ENCODE measurements at regions not wholly inside any gene's neighbourhood (a gene's known extent, or its start where the extent isn't known, plus 50 kb on each side); places are given as distances from the start of the nearest gene placed in this dataset.
"Not testable (repeated sequence)": the region's sequence is repeated elsewhere in the genome, so short reads cannot be mapped to it uniquely, and the experiment has no call there.

DNA sequence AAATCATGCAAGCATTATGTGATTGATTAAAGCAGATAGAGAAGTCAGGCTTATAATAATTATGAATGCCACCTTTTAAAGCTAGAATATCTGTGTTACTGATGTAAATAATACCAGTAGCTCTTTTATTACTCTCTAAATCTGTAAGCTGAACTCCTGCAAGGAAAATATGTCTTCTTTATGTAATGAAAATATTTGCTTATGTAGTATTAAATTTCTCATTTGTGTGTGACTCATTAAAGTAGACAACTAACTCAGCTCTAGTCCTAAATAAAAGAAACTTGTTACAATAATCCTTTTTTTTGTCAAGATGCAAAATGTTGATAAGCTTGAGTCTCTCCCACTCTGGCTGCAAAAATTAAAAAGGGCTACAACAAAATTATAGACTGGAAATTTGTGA is 137.7 kb upstream of the FAT1 start:
- no peak overlapping the region for H3K4me3 ChIP-seq (ENCODE audit: low read depth, low read length)
- DNase-seq (ENCODE audit: low read depth, low spot score): no peak
- in situ Hi-C loops (cut with HindIII; ENCODE audit: low sequenced_read_pairs): no loop called here
- TF ChIP-seq, protein P1, sequence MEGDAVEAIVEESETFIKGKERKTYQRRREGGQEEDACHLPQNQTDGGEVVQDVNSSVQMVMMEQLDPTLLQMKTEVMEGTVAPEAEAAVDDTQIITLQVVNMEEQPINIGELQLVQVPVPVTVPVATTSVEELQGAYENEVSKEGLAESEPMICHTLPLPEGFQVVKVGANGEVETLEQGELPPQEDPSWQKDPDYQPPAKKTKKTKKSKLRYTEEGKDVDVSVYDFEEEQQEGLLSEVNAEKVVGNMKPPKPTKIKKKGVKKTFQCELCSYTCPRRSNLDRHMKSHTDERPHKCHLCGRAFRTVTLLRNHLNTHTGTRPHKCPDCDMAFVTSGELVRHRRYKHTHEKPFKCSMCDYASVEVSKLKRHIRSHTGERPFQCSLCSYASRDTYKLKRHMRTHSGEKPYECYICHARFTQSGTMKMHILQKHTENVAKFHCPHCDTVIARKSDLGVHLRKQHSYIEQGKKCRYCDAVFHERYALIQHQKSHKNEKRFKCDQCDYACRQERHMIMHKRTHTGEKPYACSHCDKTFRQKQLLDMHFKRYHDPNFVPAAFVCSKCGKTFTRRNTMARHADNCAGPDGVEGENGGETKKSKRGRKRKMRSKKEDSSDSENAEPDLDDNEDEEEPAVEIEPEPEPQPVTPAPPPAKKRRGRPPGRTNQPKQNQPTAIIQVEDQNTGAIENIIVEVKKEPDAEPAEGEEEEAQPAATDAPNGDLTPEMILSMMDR (IDR thresholded peaks at IDR 0.05; ENCODE audit: low read depth, low read length): no peak

DNA sequence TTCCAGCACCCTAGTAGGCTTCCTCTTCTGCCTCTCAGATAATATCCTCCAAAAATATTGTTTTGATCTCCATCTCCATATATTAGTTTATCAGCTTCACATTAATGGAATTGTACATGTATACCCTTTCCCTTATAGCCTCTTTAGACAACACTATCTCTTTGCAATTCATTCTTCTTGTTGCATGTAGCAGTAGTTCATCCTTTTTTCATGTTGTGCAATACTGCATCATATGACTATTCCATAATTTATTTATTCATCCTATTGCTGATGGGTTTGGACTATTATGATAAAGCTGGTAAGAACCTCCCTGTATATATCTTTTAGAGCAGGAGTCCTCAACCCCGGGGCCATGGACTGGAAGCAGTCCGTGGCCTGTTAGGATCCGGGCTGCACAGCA is 148.2 kb upstream of the FAT1 start:
- in situ Hi-C loops (cut with HindIII; ENCODE audit: low sequenced_read_pairs): no loop called here

DNA sequence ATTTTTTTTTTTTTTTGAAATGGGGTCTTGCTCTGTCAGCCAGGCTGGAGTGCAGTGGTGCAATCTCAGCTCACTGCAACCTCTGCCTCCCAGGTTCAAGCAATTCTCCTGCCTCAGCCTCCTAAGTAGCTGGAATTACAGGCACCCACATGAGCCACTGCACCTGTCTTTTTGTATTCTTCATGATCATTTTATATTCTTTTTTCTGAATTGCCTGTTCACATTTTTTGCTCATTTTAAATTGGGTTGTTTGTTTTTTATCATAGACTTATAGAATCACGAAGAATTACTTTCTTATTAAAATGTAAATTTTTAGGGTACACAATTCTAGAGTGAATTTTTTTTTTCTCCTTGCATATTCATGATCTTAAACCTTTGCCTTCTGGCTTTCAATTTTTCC is 149.4 kb upstream of the FAT1 start:
- DNase-seq (ENCODE audit: low read depth, low spot score); H3K4me3 ChIP-seq (ENCODE audit: low read depth, low read length); in situ Hi-C loops (cut with HindIII; ENCODE audit: low sequenced_read_pairs): not testable (repeated sequence)

More for the DNA sequence above, 148.2 kb upstream of the FAT1 start:
- no peak for DNase-seq (ENCODE audit: low read depth, low spot score)
- H3K4me3 ChIP-seq (ENCODE audit: low read depth, low read length): no peak overlapping the region
- TF ChIP-seq, protein P1 (IDR thresholded peaks at IDR 0.05; ENCODE audit: low read depth, low read length): no peak

DNA sequence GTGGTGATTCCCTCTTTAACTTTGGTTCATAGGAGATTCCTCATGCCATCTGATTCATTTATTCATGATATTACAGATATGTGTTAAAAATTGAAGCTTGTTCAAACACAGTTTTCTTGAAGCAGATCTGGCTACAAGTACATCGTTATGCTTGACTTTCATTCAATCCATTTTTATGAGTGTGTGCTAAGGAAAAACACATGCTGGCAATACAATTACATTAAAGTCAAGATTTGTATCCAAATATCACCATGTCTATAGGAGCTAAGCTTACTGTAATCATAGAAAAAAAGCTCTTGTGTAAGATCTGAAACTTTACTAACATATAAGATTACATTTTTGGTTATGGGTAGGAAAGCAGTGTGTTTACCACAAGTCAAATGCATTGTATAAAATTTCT is 151.8 kb upstream of the FAT1 start:
- DNase-seq (ENCODE audit: low read depth, low spot score): no peak
- in situ Hi-C loops (cut with HindIII; ENCODE audit: low sequenced_read_pairs): no loop called here
- TF ChIP-seq, protein P1 (IDR thresholded peaks at IDR 0.05; ENCODE audit: low read depth, low read length): no peak
- H3K4me3 ChIP-seq (ENCODE audit: low read depth, low read length): no peak overlapping the region

DNA sequence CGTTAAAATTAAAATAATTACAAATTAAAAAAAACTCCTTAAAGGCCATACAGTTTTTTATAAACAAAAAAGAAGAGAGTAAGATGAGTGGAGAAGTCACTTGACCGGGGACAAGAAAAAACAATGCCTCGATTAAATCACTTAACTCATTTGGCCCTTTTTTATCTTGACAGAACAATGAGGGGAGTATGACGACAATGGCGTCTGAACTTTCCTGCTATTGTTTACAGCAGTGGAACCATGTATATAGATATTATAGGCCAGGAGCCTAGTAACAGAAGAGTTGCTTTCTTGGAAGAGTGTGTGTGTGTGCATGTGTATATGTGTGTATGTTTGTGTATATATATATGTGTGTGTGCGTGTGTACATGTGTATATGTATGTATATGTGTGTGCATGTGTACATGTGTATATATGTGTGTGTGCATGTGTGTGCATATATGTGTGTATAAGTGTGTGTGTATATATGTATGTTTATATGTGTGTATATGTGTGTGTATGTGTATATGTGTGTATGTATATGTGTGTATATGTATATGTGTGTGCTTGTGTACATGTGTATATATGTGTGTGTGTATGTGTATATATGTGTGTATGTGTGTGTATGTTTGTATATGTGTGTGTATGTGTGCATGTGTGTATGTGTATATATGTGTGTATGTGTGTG is 153.4 kb upstream of the FAT1 start:
- no peak for DNase-seq (ENCODE audit: low read depth, low spot score)

DNA sequence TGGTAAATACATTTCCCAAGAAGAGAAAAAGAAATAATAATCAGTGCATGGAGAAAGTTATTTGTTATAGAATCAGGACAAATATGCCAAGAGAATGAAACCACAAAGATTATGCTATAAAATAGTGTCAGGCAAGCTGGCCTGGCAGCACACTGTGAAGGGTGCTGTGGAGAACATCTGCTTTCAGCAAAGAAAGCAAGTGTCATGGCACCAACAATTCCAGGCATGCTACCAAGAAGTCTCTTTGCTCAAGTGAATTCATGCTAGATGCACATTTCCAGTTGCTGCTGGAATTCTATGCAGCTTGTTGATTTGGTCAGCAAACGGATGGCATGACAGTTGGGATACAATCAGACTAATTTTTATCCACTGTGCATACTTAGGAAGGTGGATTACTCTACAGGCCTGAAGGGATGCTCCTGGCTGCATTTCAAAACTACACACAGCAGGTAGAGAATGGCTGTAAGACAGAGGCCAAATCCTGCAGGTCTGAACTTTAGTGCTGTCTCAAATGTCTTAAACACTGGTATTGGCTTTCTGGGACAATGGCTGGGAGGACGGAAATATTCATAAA is 154.6 kb upstream of the FAT1 start:
- DNase-seq (ENCODE audit: low read depth, low spot score): no peak
- in situ Hi-C loops (cut with HindIII; ENCODE audit: low sequenced_read_pairs): no loop called here
- TF ChIP-seq, protein P1 (IDR thresholded peaks at IDR 0.05; ENCODE audit: low read depth, low read length): no peak

More for the DNA sequence above, 153.4 kb upstream of the FAT1 start:
- no peak overlapping the region for H3K4me3 ChIP-seq (ENCODE audit: low read depth, low read length)
- in situ Hi-C loops (cut with HindIII; ENCODE audit: low sequenced_read_pairs): no loop called here
- TF ChIP-seq, protein P1 (IDR thresholded peaks at IDR 0.05; ENCODE audit: low read depth, low read length): no peak

DNA sequence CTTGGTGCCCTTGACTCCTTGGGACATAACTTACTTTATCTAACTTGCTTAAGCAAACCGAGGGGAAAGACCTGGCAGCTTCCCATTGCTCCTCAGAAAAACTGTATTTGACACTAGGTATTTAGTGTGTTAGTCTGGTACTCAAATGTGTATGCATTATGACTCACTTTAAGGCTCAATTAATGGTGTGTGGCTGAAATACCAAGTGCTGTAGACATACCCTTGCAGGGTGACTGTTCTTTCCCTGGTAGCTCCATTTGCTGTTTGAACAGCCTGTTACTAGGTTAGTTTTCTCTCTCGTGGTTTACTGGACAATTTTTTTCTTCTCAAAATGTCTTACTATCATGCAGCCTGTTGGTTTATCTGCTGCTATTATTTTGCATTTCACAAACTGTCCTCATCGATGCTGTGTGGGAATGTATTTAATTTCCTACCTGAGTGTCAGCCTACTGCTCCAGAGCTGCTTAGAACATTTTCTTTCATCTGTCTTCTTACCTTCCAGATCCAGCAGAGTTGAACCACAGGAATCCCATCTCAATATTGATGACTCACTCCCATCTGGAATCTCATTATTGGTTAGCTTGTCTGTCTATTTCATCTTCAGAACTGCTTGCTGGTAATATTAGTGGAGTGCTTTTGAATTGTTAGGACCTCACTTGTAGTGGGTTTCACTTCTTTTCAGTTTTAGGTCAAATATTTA is 158.0 kb upstream of the FAT1 start:
- in situ Hi-C loops (cut with HindIII; ENCODE audit: low sequenced_read_pairs): no loop called here
- TF ChIP-seq, protein P1 (IDR thresholded peaks at IDR 0.05; ENCODE audit: low read depth, low read length): no peak
- DNase-seq (ENCODE audit: low read depth, low spot score): peak; percentile 85
- H3K4me3 ChIP-seq (ENCODE audit: low read depth, low read length): no peak overlapping the region

More for the DNA sequence above, 154.6 kb upstream of the FAT1 start:
- H3K4me3 ChIP-seq (ENCODE audit: low read depth, low read length): no peak overlapping the region

Data from astrocyte of the spinal cord (primary cell).